ENCODE measurements at regions not wholly inside any gene's neighbourhood (a gene's known extent, or its start where the extent isn't known, plus 50 kb on each side); places are given as distances from the start of the nearest gene placed in this dataset.

GRCh38 chr20:58162986-58163385, 65.5 kb downstream of the ANKRD60 start:
- Mint-ChIP-seq H3K4me3 (no peak overlapping the region), H3K4me1 (no peaks in the 10 kb centered on the region), H3K27ac (no peak overlapping the region), H3K36me3 (no peaks in the 10 kb centered on the region), H3K27me3 (ENCODE audit: low read depth in 3 of 3) (peaks cover 0 to 10% (median 3%) of the 10 kb centered on the region in 3 donors), H3K9me3 (no peaks in the 10 kb centered on the region)
- no peak for DNase-seq

GRCh38 chr20:58161192-58161591, 67.3 kb downstream of the ANKRD60 start:
- H3K4me3 Mint-ChIP-seq: no peak overlapping the region
- H3K9me3 Mint-ChIP-seq: no peaks in the 10 kb centered on the region
- DNase-seq: no peak
- H3K4me1 Mint-ChIP-seq: no peaks in the 10 kb centered on the region
- no peak overlapping the region for H3K27ac Mint-ChIP-seq
- peaks cover 0 to 8% (median 0%) of the 10 kb centered on the region in 3 donors for H3K27me3 Mint-ChIP-seq (ENCODE audit: low read depth in 3 of 3)
- H3K36me3 Mint-ChIP-seq: no peaks in the 10 kb centered on the region

- no peak for DNase-seq
- Mint-ChIP-seq H3K36me3 (no peaks in the 10 kb centered on the region), H3K9me3 (no peaks in the 10 kb centered on the region), H3K4me1 (no peaks in the 10 kb centered on the region), H3K4me3 (no peak overlapping the region), H3K27me3 (ENCODE audit: low read depth in 3 of 3) (peaks cover 0 to 11% (median 0%) of the 10 kb centered on the region in 3 donors), H3K27ac (no peak overlapping the region)
Observed at GRCh38 chr20:58160451-58161061, 67.9 kb downstream of the ANKRD60 start.

GRCh38 chr20:58155148-58155925, 73.1 kb downstream of the ANKRD60 start:
- DNase-seq: no peak
- Mint-ChIP-seq H3K9me3 (no peaks in the 10 kb centered on the region), H3K4me1 (no peaks in the 10 kb centered on the region), H3K36me3 (no peaks in the 10 kb centered on the region), H3K27me3 (ENCODE audit: low read depth in 3 of 3) (peaks cover 3 to 10% (median 5%) of the 10 kb centered on the region in 3 donors), H3K4me3 (no peak overlapping the region), H3K27ac (no peak overlapping the region)

- Mint-ChIP-seq H3K27ac (no peak overlapping the region), H3K4me3 (no peak overlapping the region), H3K36me3 (no peaks in the 10 kb centered on the region), H3K4me1 (no peaks in the 10 kb centered on the region), H3K9me3 (no peaks in the 10 kb centered on the region), H3K27me3 (ENCODE audit: low read depth in 3 of 3) (peaks cover 3 to 6% (median 5%) of the 10 kb centered on the region in 3 donors)
- DNase-seq: no peak
Observed at GRCh38 chr20:58154113-58154512, 74.3 kb downstream of the ANKRD60 start.

- no peaks in the 10 kb centered on the region for H3K9me3 Mint-ChIP-seq
- no peaks in the 10 kb centered on the region for H3K4me1 Mint-ChIP-seq
- peaks cover 3 to 11% (median 6%) of the 10 kb centered on the region in 3 donors for H3K27me3 Mint-ChIP-seq (ENCODE audit: low read depth in 3 of 3)
- no peak for DNase-seq
- no peak overlapping the region for H3K4me3 Mint-ChIP-seq
- H3K36me3 Mint-ChIP-seq: no peaks in the 10 kb centered on the region
- no peak overlapping the region for H3K27ac Mint-ChIP-seq
Observed at GRCh38 chr20:58153121-58153520, 75.3 kb downstream of the ANKRD60 start.

GRCh38 chr20:58150772-58151171, 77.7 kb downstream of the ANKRD60 start:
- no peaks in the 10 kb centered on the region for H3K36me3 Mint-ChIP-seq
- DNase-seq: no peak
- H3K9me3 Mint-ChIP-seq: no peaks in the 10 kb centered on the region
- H3K27me3 Mint-ChIP-seq (ENCODE audit: low read depth in 3 of 3): peaks cover 3 to 11% (median 7%) of the 10 kb centered on the region in 3 donors
- no peak overlapping the region for H3K27ac Mint-ChIP-seq
- no peaks in the 10 kb centered on the region for H3K4me1 Mint-ChIP-seq
- no peak overlapping the region for H3K4me3 Mint-ChIP-seq

GRCh38 chr20:58149437-58150091, 78.9 kb downstream of the ANKRD60 start:
- Mint-ChIP-seq H3K4me1 (no peaks in the 10 kb centered on the region), H3K4me3 (no peak overlapping the region), H3K36me3 (no peaks in the 10 kb centered on the region), H3K27ac (no peak overlapping the region), H3K9me3 (no peaks in the 10 kb centered on the region), H3K27me3 (ENCODE audit: low read depth in 3 of 3) (peaks cover 3 to 11% (median 5%) of the 10 kb centered on the region in 3 donors)
- no peak for DNase-seq

GRCh38 chr20:58148891-58149290, 79.6 kb downstream of the ANKRD60 start:
- H3K36me3 Mint-ChIP-seq: no peaks in the 10 kb centered on the region
- H3K4me3 Mint-ChIP-seq: no peak overlapping the region
- H3K9me3 Mint-ChIP-seq: no peaks in the 10 kb centered on the region
- no peak overlapping the region for H3K27ac Mint-ChIP-seq
- H3K27me3 Mint-ChIP-seq (ENCODE audit: low read depth in 3 of 3): peaks cover 3 to 11% (median 5%) of the 10 kb centered on the region in 3 donors
- no peaks in the 10 kb centered on the region for H3K4me1 Mint-ChIP-seq
- DNase-seq: no peak

- Mint-ChIP-seq H3K4me3 (no peak overlapping the region), H3K27ac (no peak overlapping the region), H3K27me3 (ENCODE audit: low read depth in 3 of 3) (peaks cover 3 to 8% (median 5%) of the 10 kb centered on the region in 3 donors), H3K4me1 (no peaks in the 10 kb centered on the region), H3K9me3 (no peaks in the 10 kb centered on the region), H3K36me3 (no peaks in the 10 kb centered on the region)
- no peak for DNase-seq
Observed at GRCh38 chr20:58147628-58148370, 80.7 kb downstream of the ANKRD60 start.

GRCh38 chr20:58146746-58147140, 81.7 kb downstream of the ANKRD60 start:
- Mint-ChIP-seq H3K4me1 (no peaks in the 10 kb centered on the region), H3K27me3 (ENCODE audit: low read depth in 3 of 3) (peaks cover 3 to 6% (median 5%) of the 10 kb centered on the region in 3 donors), H3K36me3 (no peaks in the 10 kb centered on the region), H3K4me3 (no peak overlapping the region), H3K9me3 (no peaks in the 10 kb centered on the region), H3K27ac (no peak overlapping the region)
- DNase-seq: no peak

GRCh38 chr20:58146081-58146745, 82.2 kb downstream of the ANKRD60 start:
- H3K4me1 Mint-ChIP-seq: no peaks in the 10 kb centered on the region
- H3K27me3 Mint-ChIP-seq (ENCODE audit: low read depth in 3 of 3): peaks cover 0 to 6% (median 5%) of the 10 kb centered on the region in 3 donors
- no peak overlapping the region for H3K27ac Mint-ChIP-seq
- H3K4me3 Mint-ChIP-seq: no peak overlapping the region
- H3K9me3 Mint-ChIP-seq: no peaks in the 10 kb centered on the region
- DNase-seq: no peak
- no peaks in the 10 kb centered on the region for H3K36me3 Mint-ChIP-seq

GRCh38 chr20:58145506-58146080, 82.9 kb downstream of the ANKRD60 start:
- DNase-seq: no peak
- no peaks in the 10 kb centered on the region for H3K4me1 Mint-ChIP-seq
- no peak overlapping the region for H3K27ac Mint-ChIP-seq
- H3K27me3 Mint-ChIP-seq (ENCODE audit: low read depth in 3 of 3): peaks cover 0 to 7% (median 6%) of the 10 kb centered on the region in 3 donors
- H3K9me3 Mint-ChIP-seq: no peaks in the 10 kb centered on the region
- no peak overlapping the region for H3K4me3 Mint-ChIP-seq
- no peaks in the 10 kb centered on the region for H3K36me3 Mint-ChIP-seq
